ENCODE measurements at regions not wholly inside any gene's neighbourhood (a gene's known extent, or its start where the extent isn't known, plus 50 kb on each side); places are given as distances from the start of the nearest gene placed in this dataset.
"Not testable (repeated sequence)": the region's sequence is repeated elsewhere in the genome, so short reads cannot be mapped to it uniquely, and the experiment has no call there.

- ChIA-PET CTCF (no interaction called here), POLR2A (no interaction called here)
Observed at GRCh38 chr3:166569589-166569988, 732.4 kb upstream of the BCHE start.

- ChIA-PET CTCF (no interaction called here), POLR2A (no interaction called here)
Observed at GRCh38 chr3:166560253-166560652, 723.0 kb upstream of the BCHE start.

- ChIA-PET POLR2A (no interaction called here), CTCF (no interaction called here)
Observed at GRCh38 chr3:166556955-166557354, 719.7 kb upstream of the BCHE start.

- CTCF ChIA-PET, result no interaction called here
- POLR2A ChIA-PET, result no interaction called here
Observed at GRCh38 chr3:166554023-166554422, 716.8 kb upstream of the BCHE start.

GRCh38 chr3:166533740-166534139 is 696.5 kb upstream of the BCHE start:
- POLR2A ChIA-PET, result no interaction called here
- CTCF ChIA-PET, result no interaction called here

- ChIA-PET POLR2A (no interaction called here), CTCF (no interaction called here)
Observed at GRCh38 chr3:166531730-166532129, 694.5 kb upstream of the BCHE start.

- ChIA-PET CTCF (no interaction called here), POLR2A (no interaction called here)
Observed at GRCh38 chr3:166527325-166527724, 690.1 kb upstream of the BCHE start.

GRCh38 chr3:166526881-166527280 is 689.7 kb upstream of the BCHE start:
- ChIA-PET CTCF (no interaction called here), POLR2A (no interaction called here)

- CTCF ChIA-PET, result no interaction called here
- POLR2A ChIA-PET, result no interaction called here
Observed at GRCh38 chr3:166522017-166522416, 684.8 kb upstream of the BCHE start.

GRCh38 chr3:166519443-166519842 is 682.2 kb upstream of the BCHE start:
- ChIA-PET CTCF (no interaction called here), POLR2A (no interaction called here)

- CTCF ChIA-PET, result no interaction called here
- POLR2A ChIA-PET, result no interaction called here
Observed at GRCh38 chr3:166518040-166518439, 680.8 kb upstream of the BCHE start.

GRCh38 chr3:166510382-166510781 is 673.2 kb upstream of the BCHE start:
- CTCF ChIA-PET, result no interaction called here
- POLR2A ChIA-PET, result no interaction called here

- CTCF ChIA-PET, POLR2A ChIA-PET: not testable (repeated sequence)
Observed at GRCh38 chr3:166500420-166500819, 663.2 kb upstream of the BCHE start.

- POLR2A ChIA-PET, result no interaction called here
- CTCF ChIA-PET, result no interaction called here
Observed at GRCh38 chr3:166499636-166500035, 662.4 kb upstream of the BCHE start.

GRCh38 chr3:166498446-166498845 is 661.2 kb upstream of the BCHE start:
- CTCF ChIA-PET, result no interaction called here

GRCh38 chr3:166489826-166490225 is 652.6 kb upstream of the BCHE start:
- ChIA-PET CTCF (no interaction called here), POLR2A (no interaction called here)

More at GRCh38 chr3:166498446-166498845, 661.2 kb upstream of the BCHE start:
- POLR2A ChIA-PET, result no interaction called here

- ChIA-PET POLR2A (no interaction called here), CTCF (no interaction called here)
Observed at GRCh38 chr3:166488977-166489672, 651.9 kb upstream of the BCHE start.

GRCh38 chr3:166484470-166484869 is 647.2 kb upstream of the BCHE start:
- ChIA-PET CTCF (no interaction called here), POLR2A (no interaction called here)

GRCh38 chr3:166481340-166481739 is 644.1 kb upstream of the BCHE start:
- ChIA-PET POLR2A (no interaction called here), CTCF (no interaction called here)

GRCh38 chr3:166478356-166478755 is 641.1 kb upstream of the BCHE start:
- ChIA-PET CTCF (no interaction called here), POLR2A (no interaction called here)

GRCh38 chr3:166473501-166473900 is 636.3 kb upstream of the BCHE start:
- POLR2A ChIA-PET, result no interaction called here

GRCh38 chr3:166472015-166472414 is 634.8 kb upstream of the BCHE start:
- POLR2A ChIA-PET, result no interaction called here
- CTCF ChIA-PET, result no interaction called here

More at GRCh38 chr3:166473501-166473900, 636.3 kb upstream of the BCHE start:
- CTCF ChIA-PET, result no interaction called here

Data from activated CD8-positive, alpha-beta memory T cell treated with anti-CD3 and anti-CD28 coated beads for 36 hours (primary cell).